Embryonic facial prominence (tissue), 1 donor: ENCODE measurements at regions not wholly inside any gene's neighbourhood (a gene's known extent, or its start where the extent isn't known, plus 50 kb on each side); places are given as distances from the start of the nearest gene placed in this dataset.
"Not testable (repeated sequence)": the region's sequence is repeated elsewhere in the genome, so short reads cannot be mapped to it uniquely, and the experiment has no call there.

ENCODE experiments used
- DNase-seq: peaks from one replicate; pipeline ENCODE4 v3.0.0-alpha.2; 2016; ENCODE audit errors: extremely low spot score

DNA sequence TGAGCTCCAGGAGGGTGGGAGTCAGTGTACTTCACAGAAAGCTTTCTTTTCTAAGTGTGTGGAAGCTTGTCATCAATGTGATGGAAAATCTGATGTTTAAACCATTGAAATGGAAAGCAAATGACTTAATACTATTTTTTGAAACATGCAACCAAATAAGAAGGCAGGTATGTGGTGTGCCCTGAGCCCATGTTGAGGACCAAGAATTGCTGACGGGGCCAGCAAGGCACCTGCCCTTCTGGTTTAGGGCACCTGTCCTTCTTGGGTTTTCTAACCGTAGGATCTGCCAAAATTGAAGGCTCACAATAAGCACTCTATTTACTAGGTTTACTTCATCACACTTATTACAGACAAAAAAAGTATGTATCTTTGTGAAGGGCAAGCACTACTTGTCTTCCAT is 537.7 kb downstream of the SOCS6 start:
- DNase-seq: no peak

- no peak for DNase-seq
Measured at GRCh38 chr18:70822691-70823090, 533.8 kb downstream of the SOCS6 start.

DNA sequence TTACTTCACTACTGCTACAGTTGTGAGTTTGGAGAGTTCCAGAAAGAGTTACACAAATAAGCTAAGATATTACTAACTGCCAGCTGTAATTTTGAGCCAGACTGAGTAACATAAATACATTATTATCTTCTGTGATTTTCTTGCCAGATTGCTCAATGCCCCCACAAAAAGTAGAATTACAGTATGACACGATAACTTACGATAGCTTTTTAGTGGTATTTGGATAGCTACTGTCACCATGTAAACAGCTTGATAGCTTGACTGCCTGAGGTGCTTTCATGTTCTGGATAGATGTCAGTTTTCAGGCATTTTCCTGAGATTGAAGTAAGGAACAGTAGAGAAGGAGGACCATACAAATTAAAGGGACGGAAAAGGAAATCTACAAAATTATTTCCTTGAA is 533.3 kb downstream of the SOCS6 start:
- no peak for DNase-seq

- no peak for DNase-seq
Measured at GRCh38 chr18:70808481-70809056, 519.7 kb downstream of the SOCS6 start.

GRCh38 chr18:70781860-70782453 is 493.1 kb downstream of the SOCS6 start:
- no peak for DNase-seq

GRCh38 chr18:70766254-70766653 is 477.4 kb downstream of the SOCS6 start:
- not testable (repeated sequence) for DNase-seq

- no peak for DNase-seq
Measured at GRCh38 chr18:70762812-70763211, 474.0 kb downstream of the SOCS6 start.

GRCh38 chr18:70758780-70759179 is 469.9 kb downstream of the SOCS6 start:
- no peak for DNase-seq

- DNase-seq: no peak
Measured at GRCh38 chr18:70754486-70754885, 465.6 kb downstream of the SOCS6 start.

DNA sequence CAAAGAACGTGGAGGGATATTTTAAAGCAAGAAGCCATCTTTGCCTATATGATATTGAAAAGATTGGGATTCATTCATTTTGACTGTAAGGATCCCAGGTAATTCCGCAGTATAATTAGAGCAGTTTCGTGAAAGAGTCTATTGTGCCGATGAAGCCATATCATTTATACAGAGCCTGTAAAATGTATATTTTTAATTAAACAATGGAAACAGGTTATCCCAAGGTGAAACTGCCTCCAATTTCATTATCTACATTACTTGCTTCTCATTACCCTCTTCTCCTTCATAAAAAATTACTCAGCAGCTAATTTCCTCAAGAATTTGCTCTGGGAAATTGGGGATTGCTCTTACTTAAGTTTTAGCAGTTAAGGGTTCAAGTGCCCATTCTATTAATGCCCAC is 444.1 kb downstream of the SOCS6 start:
- no peak for DNase-seq

DNA sequence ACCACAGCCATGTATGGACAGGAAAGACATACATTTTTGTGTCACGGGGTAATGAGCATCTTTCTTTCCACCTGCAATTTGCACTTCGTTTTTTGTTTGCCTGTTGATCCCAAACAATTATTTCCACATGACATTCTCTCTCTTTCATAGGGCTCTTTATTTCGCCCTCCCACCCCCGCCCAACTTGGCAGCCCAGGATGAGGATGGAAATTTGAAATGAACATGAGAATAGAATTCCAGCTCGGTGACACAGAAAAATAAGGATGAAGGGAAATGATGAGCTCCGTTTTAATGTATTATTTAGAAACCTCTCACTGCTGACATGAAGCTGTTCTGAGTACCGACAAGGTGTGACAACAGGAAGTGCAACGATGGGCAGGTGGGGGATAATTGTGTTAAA is 443.3 kb downstream of the SOCS6 start:
- DNase-seq: no peak

- no peak for DNase-seq
Measured at GRCh38 chr18:70720607-70721006, 431.8 kb downstream of the SOCS6 start.

DNA sequence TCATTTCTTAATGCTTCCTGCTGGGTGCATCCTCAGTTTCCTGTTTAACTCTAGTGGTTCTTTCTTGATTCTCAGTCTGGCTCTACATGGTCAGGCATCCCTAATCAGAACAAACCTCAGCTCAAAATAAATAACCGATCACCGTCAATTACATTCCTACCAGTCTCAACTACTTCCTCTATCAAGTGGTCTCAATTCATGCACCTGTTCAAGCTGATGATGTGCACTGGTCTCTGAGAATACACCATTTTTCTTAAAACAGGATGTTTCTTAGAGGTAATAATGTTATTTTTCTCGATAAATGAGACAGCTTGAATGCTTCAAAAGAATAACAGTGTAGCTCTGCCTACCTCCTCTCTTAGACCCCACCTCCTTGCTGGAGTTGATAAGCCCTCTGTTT is 420.9 kb downstream of the SOCS6 start:
- DNase-seq: no peak

DNA sequence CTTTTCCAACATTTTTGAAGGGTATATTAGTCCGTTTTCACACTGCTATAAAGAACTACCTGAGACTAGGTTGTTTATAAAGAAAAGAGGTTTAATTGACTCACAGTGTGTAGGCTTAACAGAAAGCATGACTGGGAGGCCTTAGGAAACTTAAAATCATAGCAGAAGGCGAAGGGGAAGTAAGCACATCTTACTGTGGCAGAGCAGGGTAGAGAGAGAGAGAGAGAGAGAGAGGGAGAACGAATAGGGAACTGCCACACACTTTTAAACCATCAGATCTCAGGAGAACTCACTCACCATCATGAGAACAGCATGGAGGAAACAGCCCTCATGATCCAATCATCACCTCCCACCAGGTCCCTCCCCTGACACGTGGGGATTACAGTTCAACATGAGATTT is 420.3 kb downstream of the SOCS6 start:
- no peak for DNase-seq

DNA sequence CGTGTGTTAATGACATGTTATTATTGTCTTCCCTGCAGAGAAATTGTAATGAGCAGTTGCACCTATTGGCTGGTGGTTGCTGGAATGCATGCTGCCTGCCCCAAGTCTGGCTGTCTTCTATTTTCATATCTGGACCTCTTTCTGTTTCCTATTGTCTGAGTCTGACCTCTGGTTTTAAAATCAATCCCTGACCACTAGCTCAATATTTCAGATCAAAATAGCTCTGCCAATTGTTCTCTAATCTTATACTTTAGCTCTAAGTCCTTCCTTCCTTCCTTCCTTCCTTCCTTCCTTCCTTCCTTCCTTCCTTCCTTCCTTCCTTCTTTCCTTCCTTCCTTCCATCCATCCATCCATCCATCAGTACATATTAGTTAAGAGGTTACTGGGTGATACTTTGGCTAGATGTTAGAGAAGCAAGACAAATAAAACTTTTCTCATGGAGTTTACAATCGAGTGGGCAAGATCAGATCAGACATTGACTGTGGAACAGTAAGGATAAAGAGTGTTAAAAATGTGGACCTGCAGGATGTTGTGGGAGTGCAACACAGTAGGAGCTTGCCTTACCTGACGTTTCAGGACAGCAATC is 417.1 kb downstream of the SOCS6 start:
- DNase-seq: no peak

- no peak for DNase-seq
Measured at GRCh38 chr18:70700496-70700895, 411.7 kb downstream of the SOCS6 start.

DNA sequence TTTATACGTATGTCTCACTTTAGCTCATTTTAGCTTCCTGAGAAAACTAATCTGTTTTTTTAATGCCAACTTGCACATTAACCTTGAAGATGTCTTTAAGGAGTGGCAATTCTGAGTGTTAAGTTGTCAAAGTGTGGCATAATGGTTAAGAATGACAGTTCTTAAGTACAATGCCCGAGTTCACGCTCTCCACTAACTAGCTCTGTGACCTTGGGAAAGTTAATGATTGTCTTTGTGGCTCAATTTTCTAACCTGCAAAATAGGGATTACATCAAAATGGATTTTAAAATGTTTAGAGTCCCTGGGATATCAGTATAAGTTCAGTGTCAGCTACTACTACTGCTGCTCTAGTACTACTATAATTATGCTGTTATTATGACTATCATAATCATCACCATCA is 409.7 kb downstream of the SOCS6 start:
- no peak for DNase-seq

DNA sequence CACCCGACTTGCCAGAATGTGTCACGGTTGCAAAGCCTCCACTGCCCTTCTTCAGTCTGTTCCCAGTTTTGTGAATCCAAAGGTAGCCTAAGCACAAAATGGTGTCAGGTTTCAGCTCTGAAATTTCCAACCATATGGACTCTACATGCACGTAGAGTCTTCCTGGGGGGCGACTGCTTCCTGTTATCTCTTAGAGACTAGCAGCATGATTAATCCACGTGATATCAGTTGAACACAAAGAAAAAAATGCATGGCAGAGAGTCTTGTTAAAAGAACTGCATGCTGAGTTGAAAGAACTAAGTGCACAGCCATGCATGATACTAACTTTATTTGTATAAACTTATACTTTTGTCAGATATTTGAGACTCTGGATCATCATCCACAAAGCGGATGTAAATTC is 404.4 kb downstream of the SOCS6 start:
- DNase-seq: no peak

GRCh38 chr18:70689765-70690164 is 400.9 kb downstream of the SOCS6 start:
- DNase-seq: not testable (repeated sequence)

- no peak for DNase-seq
Measured at GRCh38 chr18:70688286-70688685, 399.4 kb downstream of the SOCS6 start.

DNA sequence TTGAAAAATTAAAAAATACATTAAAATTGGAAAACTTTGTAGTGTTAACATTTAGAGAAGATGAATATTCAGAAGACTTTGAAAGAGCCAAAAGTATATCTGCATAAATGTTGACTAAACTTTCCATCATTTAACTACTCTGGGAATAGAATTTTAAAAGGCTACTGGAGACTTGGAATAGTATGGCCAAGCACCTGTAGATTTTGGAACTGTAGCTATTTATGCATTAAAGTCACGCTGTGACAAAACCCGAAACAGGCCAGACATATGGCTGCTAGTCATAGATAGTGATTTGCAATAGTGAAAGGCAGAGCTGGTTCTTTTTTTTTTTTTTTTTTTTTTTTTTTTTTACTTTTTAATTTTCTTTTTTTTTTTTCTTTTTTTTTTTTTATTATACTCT is 396.0 kb downstream of the SOCS6 start:
- DNase-seq: no peak

DNA sequence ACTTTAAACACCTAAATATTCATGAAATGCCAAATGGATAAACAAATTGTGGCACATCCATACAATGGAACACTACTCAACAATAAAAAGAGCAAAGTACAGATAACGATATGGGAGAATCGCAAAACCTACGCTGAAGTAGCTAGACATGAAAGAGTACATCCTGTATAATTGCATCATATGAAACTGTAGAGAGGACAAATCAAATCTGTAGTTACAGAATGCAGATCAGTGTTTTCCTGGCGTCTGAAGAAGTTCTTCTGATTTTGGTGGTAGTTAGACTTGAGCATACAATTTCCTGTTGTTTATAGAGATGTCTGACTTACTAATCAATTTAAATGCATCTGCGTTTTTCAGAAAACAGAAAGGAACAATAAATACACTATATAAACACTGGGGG is 394.4 kb downstream of the SOCS6 start:
- DNase-seq: no peak

GRCh38 chr18:70674896-70675295 is 386.1 kb downstream of the SOCS6 start:
- no peak for DNase-seq

DNA sequence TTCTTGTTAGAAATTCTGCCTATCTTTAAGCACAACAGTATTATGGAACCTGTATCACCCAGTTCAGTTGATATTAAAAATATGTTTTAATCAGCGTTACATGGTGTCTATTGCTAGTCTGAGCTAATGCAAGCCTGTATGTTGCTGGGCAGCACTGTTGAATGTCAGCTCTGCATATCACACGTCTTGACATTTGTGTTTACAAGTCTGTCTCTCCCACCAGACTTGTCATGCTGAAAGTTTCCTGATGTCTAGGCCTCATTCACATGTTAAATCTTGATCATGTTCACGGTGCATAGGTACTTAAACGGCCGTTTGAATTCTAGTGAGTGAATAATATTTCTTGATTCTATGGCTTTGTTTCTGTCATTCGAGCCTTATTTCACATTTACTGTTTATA is 385.0 kb downstream of the SOCS6 start:
- DNase-seq: no peak
